ENCODE measurements at regions not wholly inside any gene's neighbourhood (a gene's known extent, or its start where the extent isn't known, plus 50 kb on each side); places are given as distances from the start of the nearest gene placed in this dataset.

DNA sequence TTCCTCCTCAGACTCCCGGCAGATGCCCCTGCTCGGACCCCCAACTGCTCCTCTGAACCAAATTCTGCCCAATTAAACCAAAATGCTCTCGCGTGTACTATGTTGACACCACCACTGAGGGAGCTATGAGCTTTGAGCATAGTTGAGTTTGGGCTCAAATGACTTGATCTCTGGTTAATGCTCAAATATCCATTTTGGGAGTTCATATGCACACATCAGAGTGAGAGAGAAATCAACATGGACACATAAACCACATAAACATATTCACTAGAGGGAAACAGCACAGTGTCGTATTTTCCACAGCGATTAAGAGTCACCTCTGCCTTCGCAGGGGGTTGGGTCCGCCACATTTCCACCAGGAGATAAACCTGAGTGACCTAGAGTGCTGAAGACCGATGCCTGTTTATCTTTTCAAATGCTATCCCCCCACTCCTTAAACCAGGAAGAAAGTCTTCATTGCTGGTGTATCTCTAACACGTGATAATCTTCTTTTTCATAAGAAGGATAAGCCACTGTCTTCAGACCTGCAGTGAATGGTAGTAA, 59.4 kb upstream of the FOXN3 start:
- no peak overlapping the region for H3K4me3 ChIP-seq
- H3K4me1 ChIP-seq (replicated peaks) = no peaks in the 10 kb centered on the region
- no peaks in the 10 kb centered on the region for H3K36me3 ChIP-seq
- no peak for DNase-seq (ENCODE audit: low spot score)
- no peaks in the 10 kb centered on the region for H3K9me3 ChIP-seq
- intact Hi-C loops (cut with DNase I) = no loop called here
- no peak overlapping the region for H3K27ac ChIP-seq
- 91% methylated on average over 10 of the region's 10 CpGs for WGBS
- H3K27me3 ChIP-seq (replicated peaks; ENCODE audit: insufficient read depth) = no peaks in the 10 kb centered on the region
- TF ChIP-seq POLR2AphosphoS5 (IDR thresholded peaks at IDR 0.05) (no peak), POLR2A (IDR thresholded peaks at IDR 0.05) (no peak)
- TF ChIP-seq, protein P1, sequence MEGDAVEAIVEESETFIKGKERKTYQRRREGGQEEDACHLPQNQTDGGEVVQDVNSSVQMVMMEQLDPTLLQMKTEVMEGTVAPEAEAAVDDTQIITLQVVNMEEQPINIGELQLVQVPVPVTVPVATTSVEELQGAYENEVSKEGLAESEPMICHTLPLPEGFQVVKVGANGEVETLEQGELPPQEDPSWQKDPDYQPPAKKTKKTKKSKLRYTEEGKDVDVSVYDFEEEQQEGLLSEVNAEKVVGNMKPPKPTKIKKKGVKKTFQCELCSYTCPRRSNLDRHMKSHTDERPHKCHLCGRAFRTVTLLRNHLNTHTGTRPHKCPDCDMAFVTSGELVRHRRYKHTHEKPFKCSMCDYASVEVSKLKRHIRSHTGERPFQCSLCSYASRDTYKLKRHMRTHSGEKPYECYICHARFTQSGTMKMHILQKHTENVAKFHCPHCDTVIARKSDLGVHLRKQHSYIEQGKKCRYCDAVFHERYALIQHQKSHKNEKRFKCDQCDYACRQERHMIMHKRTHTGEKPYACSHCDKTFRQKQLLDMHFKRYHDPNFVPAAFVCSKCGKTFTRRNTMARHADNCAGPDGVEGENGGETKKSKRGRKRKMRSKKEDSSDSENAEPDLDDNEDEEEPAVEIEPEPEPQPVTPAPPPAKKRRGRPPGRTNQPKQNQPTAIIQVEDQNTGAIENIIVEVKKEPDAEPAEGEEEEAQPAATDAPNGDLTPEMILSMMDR (IDR thresholded peaks at IDR 0.05) = no peak

DNA sequence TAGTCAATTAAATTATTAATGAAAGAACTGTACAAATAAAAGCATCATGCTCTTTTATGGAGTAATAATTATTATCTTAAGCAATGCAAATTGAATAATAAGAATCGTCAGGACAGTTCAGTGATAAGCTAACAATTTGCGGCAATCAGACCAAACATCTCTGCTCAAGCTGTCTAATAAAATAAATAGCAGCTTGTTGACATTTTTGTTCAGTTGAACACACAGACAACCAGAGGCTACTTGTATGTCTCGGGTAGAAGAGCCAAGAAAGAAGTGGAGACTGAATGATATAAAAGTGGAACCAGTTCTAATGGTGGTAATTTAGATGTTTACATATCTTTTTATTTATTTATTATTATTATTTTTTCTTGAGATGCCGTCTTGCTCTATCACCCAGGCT, 57.4 kb upstream of the FOXN3 start:
- Histone ChIP-seq H3K4me3 (no peak overlapping the region), H3K27ac (no peak overlapping the region), H3K9me3 (no peaks in the 10 kb centered on the region), H3K27me3 (replicated peaks; ENCODE audit: insufficient read depth) (no peaks in the 10 kb centered on the region), H3K4me1 (replicated peaks) (no peaks in the 10 kb centered on the region), H3K36me3 (no peaks in the 10 kb centered on the region)
- WGBS = 34% methylated on average over 4 of the region's 4 CpGs
- TF ChIP-seq, protein P1 (IDR thresholded peaks at IDR 0.05) = no peak
- TF ChIP-seq POLR2A (IDR thresholded peaks at IDR 0.05) = no peak
- TF ChIP-seq POLR2AphosphoS5 (IDR thresholded peaks at IDR 0.05) = no peak
- intact Hi-C loops (cut with DNase I) = no loop called here
- no peak for DNase-seq (ENCODE audit: low spot score)

GRCh38 chr14:89473989-89474388, 57.0 kb upstream of the FOXN3 start:
- Histone ChIP-seq H3K4me3 (no peak overlapping the region), H3K4me1 (replicated peaks) (no peaks in the 10 kb centered on the region), H3K27me3 (replicated peaks; ENCODE audit: insufficient read depth) (no peaks in the 10 kb centered on the region), H3K27ac (no peak overlapping the region), H3K36me3 (no peaks in the 10 kb centered on the region), H3K9me3 (no peaks in the 10 kb centered on the region)
- WGBS = 85% methylated on average over 2 of the region's 2 CpGs
- TF ChIP-seq POLR2A (IDR thresholded peaks at IDR 0.05) (no peak), POLR2AphosphoS5 (IDR thresholded peaks at IDR 0.05) (no peak)
- TF ChIP-seq, protein P1 (IDR thresholded peaks at IDR 0.05) = no peak
- no peak for DNase-seq (ENCODE audit: low spot score)
- intact Hi-C loops (cut with DNase I) = no loop called here

DNA sequence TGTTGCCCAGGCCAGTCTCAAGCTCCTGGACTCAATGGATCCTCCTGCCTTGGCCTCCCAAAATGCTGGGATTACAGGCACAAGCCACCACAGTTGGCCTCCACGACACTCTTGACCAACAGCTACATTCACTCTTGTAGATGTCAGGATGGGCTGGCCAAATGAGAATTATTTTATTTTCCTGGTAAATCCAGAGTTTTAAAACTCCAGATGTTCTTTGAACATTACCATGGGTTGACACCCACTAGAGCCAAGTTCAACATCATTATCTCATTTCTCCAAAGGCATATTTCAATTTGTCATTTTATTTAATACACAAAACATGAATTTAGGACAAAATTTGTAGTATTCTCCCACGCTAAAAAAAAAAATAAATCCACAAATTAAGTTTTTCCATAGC, 56.5 kb upstream of the FOXN3 start:
- Histone ChIP-seq H3K4me3 (no peak overlapping the region), H3K36me3 (no peaks in the 10 kb centered on the region), H3K27me3 (replicated peaks; ENCODE audit: insufficient read depth) (no peaks in the 10 kb centered on the region), H3K27ac (no peak overlapping the region), H3K4me1 (replicated peaks) (no peaks in the 10 kb centered on the region), H3K9me3 (no peaks in the 10 kb centered on the region)
- no peak for DNase-seq (ENCODE audit: low spot score)
- intact Hi-C loops (cut with DNase I) = no loop called here
- TF ChIP-seq POLR2A (IDR thresholded peaks at IDR 0.05) = no peak
- TF ChIP-seq, protein P1 (IDR thresholded peaks at IDR 0.05) = no peak
- no peak for TF ChIP-seq POLR2AphosphoS5 (IDR thresholded peaks at IDR 0.05)
- WGBS = 76% methylated on average over 2 of the region's 2 CpGs

- H3K4me1 ChIP-seq (replicated peaks) = no peaks in the 10 kb centered on the region
- intact Hi-C loops (cut with DNase I) = no loop called here
- H3K27ac ChIP-seq = no peak overlapping the region
- H3K36me3 ChIP-seq = no peaks in the 10 kb centered on the region
- no peaks in the 10 kb centered on the region for H3K27me3 ChIP-seq (replicated peaks; ENCODE audit: insufficient read depth)
- no peak for TF ChIP-seq POLR2A (IDR thresholded peaks at IDR 0.05)
- TF ChIP-seq POLR2AphosphoS5 (IDR thresholded peaks at IDR 0.05) = no peak
- TF ChIP-seq, protein P1 (IDR thresholded peaks at IDR 0.05) = no peak
- H3K9me3 ChIP-seq = no peaks in the 10 kb centered on the region
- no peak overlapping the region for H3K4me3 ChIP-seq
- WGBS = 96% methylated on average over 6 of the region's 6 CpGs
- no peak for DNase-seq (ENCODE audit: low spot score)
Measured at GRCh38 chr14:89470401-89470800, 53.4 kb upstream of the FOXN3 start.
